ENCODE measurements at regions not wholly inside any gene's neighbourhood (a gene's known extent, or its start where the extent isn't known, plus 50 kb on each side); places are given as distances from the start of the nearest gene placed in this dataset.

GRCh38 chr9:119810645-119811429 lies 441.6 kb upstream of the BRINP1 start:
- no peak for TF ChIP-seq CTCF (IDR thresholded peaks at IDR 0.05; ENCODE audit: partially characterized antibody, unreplicated experiment)
- Mint-ChIP-seq H3K36me3 (ENCODE audit: unreplicated experiment) (peaks cover 5% of the 10 kb centered on the region), H3K27ac (ENCODE audit: unreplicated experiment) (no peak overlapping the region), H3K27me3 (ENCODE audit: unreplicated experiment) (peaks cover 2% of the 10 kb centered on the region), H3K9me3 (ENCODE audit: unreplicated experiment) (peaks cover 2% of the 10 kb centered on the region), H3K4me1 (ENCODE audit: low read depth, unreplicated experiment) (peaks cover 5% of the 10 kb centered on the region), H3K4me3 (ENCODE audit: unreplicated experiment) (no peak overlapping the region)
- peak; percentile 19 for DNase-seq

GRCh38 chr9:119803679-119804078 lies 434.4 kb upstream of the BRINP1 start:
- TF ChIP-seq CTCF (IDR thresholded peaks at IDR 0.05; ENCODE audit: partially characterized antibody, unreplicated experiment), result no peak
- no peak overlapping the region for H3K4me3 Mint-ChIP-seq (ENCODE audit: unreplicated experiment)
- H3K36me3 Mint-ChIP-seq (ENCODE audit: unreplicated experiment), result no peaks in the 10 kb centered on the region
- DNase-seq, result no peak
- H3K27ac Mint-ChIP-seq (ENCODE audit: unreplicated experiment), result no peak overlapping the region
- H3K4me1 Mint-ChIP-seq (ENCODE audit: low read depth, unreplicated experiment), result no peaks in the 10 kb centered on the region
- no peaks in the 10 kb centered on the region for H3K9me3 Mint-ChIP-seq (ENCODE audit: unreplicated experiment)
- H3K27me3 Mint-ChIP-seq (ENCODE audit: unreplicated experiment), result no peaks in the 10 kb centered on the region

- Mint-ChIP-seq H3K36me3 (ENCODE audit: unreplicated experiment) (no peaks in the 10 kb centered on the region), H3K4me1 (ENCODE audit: low read depth, unreplicated experiment) (no peaks in the 10 kb centered on the region), H3K27ac (ENCODE audit: unreplicated experiment) (no peak overlapping the region), H3K27me3 (ENCODE audit: unreplicated experiment) (no peaks in the 10 kb centered on the region), H3K9me3 (ENCODE audit: unreplicated experiment) (no peaks in the 10 kb centered on the region), H3K4me3 (ENCODE audit: unreplicated experiment) (no peak overlapping the region)
- peak; percentile 29 for DNase-seq
- no peak for TF ChIP-seq CTCF (IDR thresholded peaks at IDR 0.05; ENCODE audit: partially characterized antibody, unreplicated experiment)
Measured at GRCh38 chr9:119802621-119803020, 433.4 kb upstream of the BRINP1 start.

- no peak for TF ChIP-seq CTCF (IDR thresholded peaks at IDR 0.05; ENCODE audit: partially characterized antibody, unreplicated experiment)
- Mint-ChIP-seq H3K4me1 (ENCODE audit: low read depth, unreplicated experiment) (no peaks in the 10 kb centered on the region), H3K9me3 (ENCODE audit: unreplicated experiment) (no peaks in the 10 kb centered on the region), H3K27ac (ENCODE audit: unreplicated experiment) (no peak overlapping the region), H3K27me3 (ENCODE audit: unreplicated experiment) (no peaks in the 10 kb centered on the region), H3K4me3 (ENCODE audit: unreplicated experiment) (no peak overlapping the region), H3K36me3 (ENCODE audit: unreplicated experiment) (no peaks in the 10 kb centered on the region)
- no peak for DNase-seq
Measured at GRCh38 chr9:119802133-119802532, 432.9 kb upstream of the BRINP1 start.

- no peak overlapping the region for H3K27ac Mint-ChIP-seq (ENCODE audit: unreplicated experiment)
- no peak overlapping the region for H3K4me3 Mint-ChIP-seq (ENCODE audit: unreplicated experiment)
- no peaks in the 10 kb centered on the region for H3K36me3 Mint-ChIP-seq (ENCODE audit: unreplicated experiment)
- no peaks in the 10 kb centered on the region for H3K4me1 Mint-ChIP-seq (ENCODE audit: low read depth, unreplicated experiment)
- H3K27me3 Mint-ChIP-seq (ENCODE audit: unreplicated experiment), result no peaks in the 10 kb centered on the region
- TF ChIP-seq CTCF (IDR thresholded peaks at IDR 0.05; ENCODE audit: partially characterized antibody, unreplicated experiment), result no peak
- no peaks in the 10 kb centered on the region for H3K9me3 Mint-ChIP-seq (ENCODE audit: unreplicated experiment)
- DNase-seq, result no peak
Measured at GRCh38 chr9:119801311-119801710, 432.1 kb upstream of the BRINP1 start.

Data from glutamatergic neuron (in vitro differentiated cells).